ENCODE measurements at regions not wholly inside any gene's neighbourhood (a gene's known extent, or its start where the extent isn't known, plus 50 kb on each side); places are given as distances from the start of the nearest gene placed in this dataset.

- TF ChIP-seq, protein P1, sequence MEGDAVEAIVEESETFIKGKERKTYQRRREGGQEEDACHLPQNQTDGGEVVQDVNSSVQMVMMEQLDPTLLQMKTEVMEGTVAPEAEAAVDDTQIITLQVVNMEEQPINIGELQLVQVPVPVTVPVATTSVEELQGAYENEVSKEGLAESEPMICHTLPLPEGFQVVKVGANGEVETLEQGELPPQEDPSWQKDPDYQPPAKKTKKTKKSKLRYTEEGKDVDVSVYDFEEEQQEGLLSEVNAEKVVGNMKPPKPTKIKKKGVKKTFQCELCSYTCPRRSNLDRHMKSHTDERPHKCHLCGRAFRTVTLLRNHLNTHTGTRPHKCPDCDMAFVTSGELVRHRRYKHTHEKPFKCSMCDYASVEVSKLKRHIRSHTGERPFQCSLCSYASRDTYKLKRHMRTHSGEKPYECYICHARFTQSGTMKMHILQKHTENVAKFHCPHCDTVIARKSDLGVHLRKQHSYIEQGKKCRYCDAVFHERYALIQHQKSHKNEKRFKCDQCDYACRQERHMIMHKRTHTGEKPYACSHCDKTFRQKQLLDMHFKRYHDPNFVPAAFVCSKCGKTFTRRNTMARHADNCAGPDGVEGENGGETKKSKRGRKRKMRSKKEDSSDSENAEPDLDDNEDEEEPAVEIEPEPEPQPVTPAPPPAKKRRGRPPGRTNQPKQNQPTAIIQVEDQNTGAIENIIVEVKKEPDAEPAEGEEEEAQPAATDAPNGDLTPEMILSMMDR (IDR thresholded peaks at IDR 0.05 in 4 of 5, conservative IDR thresholded peaks at IDR 0.05 in 1 of 5): no peak
- TF ChIP-seq POLR2A (IDR thresholded peaks at IDR 0.05): no peak
Measured at GRCh38 chr21:16841975-16842695, 670.7 kb upstream of the CXADR start.

All from gastrocnemius medialis (tissue), 4 donors.